DOHH2 (cell line): ENCODE measurements at regions not wholly inside any gene's neighbourhood (a gene's known extent, or its start where the extent isn't known, plus 50 kb on each side); places are given as distances from the start of the nearest gene placed in this dataset.

ENCODE experiments used
- H3F3A ChIP-seq: fragments of 200-600 bp; sonication (generic), shearing (Covaris generic); 2 replicates; pipeline ENCODE4 v1.6.0; 2016; ENCODE audit warnings: antibody characterized with exemption, mild to moderate bottlenecking; ENCODE audit not compliant: control insufficient read depth, insufficient read depth
- H3K27ac ChIP-seq: fragments of 200-600 bp; sonication (generic); 2 replicates; pipeline ENCODE4 v1.5.1; 2014; ENCODE audit warnings: low read depth, mild to moderate bottlenecking, low read length, moderate library complexity
- H3K27me3 ChIP-seq: fragments of 200-600 bp; sonication (generic); 2 replicates; pipeline ENCODE4 v1.6.1; 2014; ENCODE audit warnings: mild to moderate bottlenecking, low read length, mixed read lengths; ENCODE audit not compliant: control insufficient read depth
- H3K36me3 ChIP-seq: fragments of 200-600 bp; sonication (generic); 2 replicates; pipeline ENCODE4 v1.6.1; 2014; ENCODE audit warnings: mild to moderate bottlenecking, low read length, moderate library complexity, mixed read lengths; ENCODE audit not compliant: control insufficient read depth
- H3K4me1 ChIP-seq: fragments of 200-600 bp; sonication (generic); 2 replicates; pipeline ENCODE4 v1.6.1; 2014; ENCODE audit warnings: mild to moderate bottlenecking, low read length, mixed read lengths; ENCODE audit not compliant: control insufficient read depth
- H3K4me2 ChIP-seq: fragments of 200-600 bp; sonication (generic); 2 replicates; pipeline ENCODE4 v1.6.0; 2014; ENCODE audit warnings: mild to moderate bottlenecking, low read length, moderate library complexity
- H3K4me3 ChIP-seq: fragments of 200-600 bp; sonication (generic); 2 replicates; pipeline ENCODE4 v1.5.1; 2014; ENCODE audit warnings: mild to moderate bottlenecking, low read length, mixed read lengths
- H3K79me2 ChIP-seq: fragments of 200-600 bp; sonication (generic); 2 replicates; pipeline ENCODE4 v1.6.1; 2014; ENCODE audit warnings: mild to moderate bottlenecking, low read length, mixed read lengths; ENCODE audit not compliant: control insufficient read depth
- H3K9me2 ChIP-seq: fragments of 200-600 bp; sonication (generic); replicated peaks from 2 replicates; pipeline ENCODE4 v1.6.1; 2014; ENCODE audit warnings: mild to moderate bottlenecking, low read length, mixed read lengths; ENCODE audit not compliant: control insufficient read depth
- H3K9me3 ChIP-seq: fragments of 200-600 bp; sonication (generic); 2 replicates; pipeline ENCODE4 v1.6.1; 2014; ENCODE audit warnings: antibody characterized with exemption, low read length, mixed read lengths; ENCODE audit not compliant: control insufficient read depth, insufficient read depth
- H4K20me1 ChIP-seq: fragments of 200-600 bp; sonication (generic); 2 replicates; pipeline ENCODE4 v1.6.0; 2014; ENCODE audit warnings: low read depth, mild to moderate bottlenecking, antibody characterized with exemption, low read length, moderate library complexity; ENCODE audit not compliant: control insufficient read depth, insufficient read depth
- CTCF ChIP-seq: fragments of 200-600 bp; sonication (generic); IDR thresholded peaks from one replicate; pipeline ENCODE4 v1.5.1; 2014; ENCODE audit warnings: antibody characterized with exemption, mild to moderate bottlenecking, low read depth, low read length; ENCODE audit not compliant: poor library complexity, severe bottlenecking
- EZH2phosphoT487 ChIP-seq: fragments of 200-600 bp; sonication (generic); IDR thresholded peaks from 2 replicates; pipeline ENCODE4 v1.6.1; 2017; ENCODE audit warnings: borderline replicate concordance, mild to moderate bottlenecking, antibody characterized with exemption, low read length, moderate library complexity, mixed read lengths

DNA sequence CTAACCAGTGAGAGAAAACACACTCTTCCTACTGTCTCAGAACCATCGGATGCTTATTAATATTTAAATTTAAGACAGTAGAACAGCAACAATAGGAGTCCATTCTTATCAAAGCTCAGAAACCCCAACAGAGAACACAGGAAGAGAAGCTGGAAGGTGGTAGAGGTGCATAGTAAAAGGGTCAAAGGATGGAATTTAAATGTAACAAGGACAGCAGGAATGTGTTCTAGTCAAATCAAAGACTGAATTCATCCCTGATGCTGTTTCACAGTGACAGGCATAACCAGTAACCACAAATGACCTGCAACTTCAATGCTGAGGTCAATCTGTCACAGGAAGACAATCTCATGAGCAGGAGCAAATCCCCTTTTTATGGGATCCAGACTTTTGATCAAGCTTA, 1259.7 kb downstream of the XPNPEP1 start:
- H3K4me3 ChIP-seq: no peak overlapping the region
- H4K20me1 ChIP-seq: no peaks in the 10 kb centered on the region
- no peaks in the 10 kb centered on the region for H3K9me2 ChIP-seq
- TF ChIP-seq CTCF: no peak
- no peak for TF ChIP-seq EZH2phosphoT487
- no peaks in the 10 kb centered on the region for H3K79me2 ChIP-seq
- H3K9me3 ChIP-seq: no peaks in the 10 kb centered on the region
- no peak overlapping the region for H3K4me2 ChIP-seq
- H3K27me3 ChIP-seq: no peaks in the 10 kb centered on the region
- H3K36me3 ChIP-seq: no peaks in the 10 kb centered on the region
- no peaks in the 10 kb centered on the region for H3K4me1 ChIP-seq
- H3K27ac ChIP-seq: no peak overlapping the region
- H3F3A ChIP-seq: no peaks in the 10 kb centered on the region

- H3K9me2 ChIP-seq: no peaks in the 10 kb centered on the region
- no peak overlapping the region for H3K27ac ChIP-seq
- H3K27me3 ChIP-seq: no peaks in the 10 kb centered on the region
- no peaks in the 10 kb centered on the region for H4K20me1 ChIP-seq
- H3K36me3 ChIP-seq: no peaks in the 10 kb centered on the region
- no peaks in the 10 kb centered on the region for H3F3A ChIP-seq
- H3K79me2 ChIP-seq: no peaks in the 10 kb centered on the region
- no peak overlapping the region for H3K4me3 ChIP-seq
- H3K4me1 ChIP-seq: no peaks in the 10 kb centered on the region
- no peak for TF ChIP-seq EZH2phosphoT487
- no peak for TF ChIP-seq CTCF
- H3K4me2 ChIP-seq: no peak overlapping the region
- no peaks in the 10 kb centered on the region for H3K9me3 ChIP-seq
Observed at GRCh38 chr10:108662975-108663374, 1260.3 kb downstream of the XPNPEP1 start.

DNA sequence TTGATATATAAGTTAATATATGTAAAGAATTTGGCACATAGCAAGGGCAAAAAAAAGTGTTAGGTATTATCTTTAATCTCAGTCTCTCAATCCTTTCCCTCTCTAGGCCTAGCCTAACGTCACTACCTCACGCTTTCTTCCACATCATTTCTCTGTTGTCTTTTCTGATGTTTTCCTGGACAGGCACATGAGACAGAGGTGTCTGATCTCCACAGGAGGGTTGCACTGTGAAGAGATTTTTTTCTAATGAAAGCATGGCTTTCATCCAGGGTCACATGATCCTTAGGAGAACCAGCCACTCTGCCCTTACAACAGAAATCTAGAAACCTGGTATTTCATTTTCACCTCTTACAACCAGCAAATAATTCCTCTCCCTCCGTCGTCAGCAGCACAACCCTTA, 1268.3 kb downstream of the XPNPEP1 start:
- no peak for TF ChIP-seq CTCF
- no peak for TF ChIP-seq EZH2phosphoT487
- no peaks in the 10 kb centered on the region for H3K9me3 ChIP-seq

GRCh38 chr10:108653531-108653930, 1269.8 kb downstream of the XPNPEP1 start:
- Histone ChIP-seq H3K27me3 (no peaks in the 10 kb centered on the region), H3K4me1 (no peaks in the 10 kb centered on the region), H3K79me2 (no peaks in the 10 kb centered on the region), H3K9me2 (no peaks in the 10 kb centered on the region), H3K4me3 (no peak overlapping the region), H3F3A (no peaks in the 10 kb centered on the region), H3K9me3 (no peaks in the 10 kb centered on the region), H3K27ac (no peak overlapping the region), H3K36me3 (no peaks in the 10 kb centered on the region), H3K4me2 (no peak overlapping the region), H4K20me1 (no peaks in the 10 kb centered on the region)
- no peak for TF ChIP-seq EZH2phosphoT487
- TF ChIP-seq CTCF: no peak

More for the DNA sequence above, 1268.3 kb downstream of the XPNPEP1 start:
- no peak overlapping the region for H3K4me2 ChIP-seq
- H3F3A ChIP-seq: no peaks in the 10 kb centered on the region
- no peaks in the 10 kb centered on the region for H3K79me2 ChIP-seq
- H3K36me3 ChIP-seq: no peaks in the 10 kb centered on the region
- no peaks in the 10 kb centered on the region for H3K4me1 ChIP-seq
- H3K4me3 ChIP-seq: no peak overlapping the region
- H3K27me3 ChIP-seq: no peaks in the 10 kb centered on the region
- H3K9me2 ChIP-seq: no peaks in the 10 kb centered on the region
- H4K20me1 ChIP-seq: no peaks in the 10 kb centered on the region
- no peak overlapping the region for H3K27ac ChIP-seq
